NCI-H146 (cell line): ENCODE measurements at regions not wholly inside any gene's neighbourhood (a gene's known extent, or its start where the extent isn't known, plus 50 kb on each side); places are given as distances from the start of the nearest gene placed in this dataset.
"Not testable (repeated sequence)": the region's sequence is repeated elsewhere in the genome, so short reads cannot be mapped to it uniquely, and the experiment has no call there.

ENCODE experiments used
- DNase-seq: peaks from one replicate; lab custom pipeline; 2025; lab: John Stamatoyannopoulos, UW

DNA sequence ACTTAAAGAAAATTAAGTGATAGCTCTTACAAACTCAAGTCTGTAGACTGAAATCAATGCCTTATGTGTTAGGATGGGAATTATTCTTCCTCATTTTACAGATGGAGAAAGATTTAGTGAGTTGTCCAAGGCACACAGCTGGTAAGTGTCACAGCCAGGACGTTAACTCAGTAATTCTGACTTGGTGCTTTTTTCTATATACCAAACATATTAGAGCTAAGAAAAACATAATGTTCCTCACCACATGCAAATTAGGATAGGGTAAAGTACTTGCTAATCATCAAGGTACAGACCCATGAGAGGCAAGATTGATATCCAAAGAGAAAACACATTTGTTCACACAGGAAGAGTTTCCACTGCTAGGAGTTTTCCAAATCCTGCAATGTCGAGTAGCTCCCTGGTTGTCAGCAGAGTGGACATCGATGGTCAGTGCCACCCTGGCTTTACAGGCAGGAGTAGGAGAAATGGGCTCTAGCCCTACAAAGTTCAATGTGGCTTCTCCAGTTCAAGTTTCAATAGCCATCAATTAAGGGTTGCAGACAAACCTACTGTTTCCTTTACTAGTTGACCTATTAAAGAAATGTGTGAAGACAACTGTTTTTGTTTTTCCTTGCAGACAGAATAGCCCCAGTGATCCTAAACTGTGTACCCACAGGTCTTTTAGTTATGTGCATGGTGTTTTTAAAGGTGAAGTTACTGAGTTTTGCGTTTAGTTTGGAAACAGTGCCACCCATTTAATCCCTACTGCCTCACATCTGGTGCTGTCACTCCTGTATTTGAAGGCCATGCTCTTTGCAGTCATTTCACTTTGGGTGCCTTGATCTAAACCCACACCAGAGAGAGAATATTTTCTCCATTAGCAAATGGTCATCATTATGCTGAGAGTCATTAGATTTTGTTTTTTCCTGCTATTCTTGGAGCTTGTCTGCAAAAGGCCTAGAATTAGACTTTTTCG, 460.8 kb upstream of the SMARCA2 start:
- no peak for DNase-seq

GRCh38 chr9:1558666-1559065, 456.5 kb upstream of the SMARCA2 start:
- not testable (repeated sequence) for DNase-seq

GRCh38 chr9:1575939-1576338, 439.2 kb upstream of the SMARCA2 start:
- no peak for DNase-seq

- no peak for DNase-seq
These were observed 434.9 kb upstream of the SMARCA2 start for GRCh38 chr9:1580215-1580614.

GRCh38 chr9:1581926-1582325, 433.2 kb upstream of the SMARCA2 start:
- DNase-seq = no peak

DNA sequence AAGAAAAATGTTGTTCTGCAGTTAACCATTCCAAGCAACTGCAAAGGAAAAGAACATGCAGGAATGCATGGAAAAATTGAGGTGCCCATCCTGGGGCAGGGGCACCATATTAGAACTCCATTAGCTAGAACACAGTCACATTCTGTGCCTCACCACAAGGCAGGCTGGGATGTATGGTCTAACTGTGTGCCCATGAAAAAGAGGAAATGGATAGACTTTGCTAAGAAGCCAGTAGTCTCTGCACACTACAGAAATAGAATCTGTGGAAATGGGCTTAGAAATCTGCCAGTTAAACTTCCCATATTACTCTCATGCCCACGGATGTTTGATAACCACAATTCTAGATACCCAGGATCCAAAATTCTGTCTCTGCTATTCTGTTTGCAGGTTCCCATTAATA, 423.8 kb upstream of the SMARCA2 start:
- DNase-seq = no peak

DNA sequence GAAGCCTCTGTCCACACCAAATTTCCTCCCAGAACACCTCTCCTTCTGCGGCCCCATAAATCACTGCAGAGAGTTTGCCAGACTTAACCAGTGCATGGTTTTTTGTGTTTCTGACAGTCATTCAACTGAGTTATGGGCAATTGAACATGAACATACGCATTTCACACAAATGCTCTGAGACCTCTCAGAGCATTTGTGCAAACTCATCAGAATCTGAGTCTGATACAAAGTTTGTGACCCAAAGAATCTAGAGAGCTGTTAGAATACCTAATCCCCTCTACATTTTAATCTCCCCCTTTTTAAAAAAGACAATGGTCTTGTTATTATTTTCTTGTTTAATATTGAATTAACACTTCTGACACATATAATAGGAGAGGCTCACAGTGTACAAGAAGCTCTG, 416.9 kb upstream of the SMARCA2 start:
- DNase-seq = no peak

DNA sequence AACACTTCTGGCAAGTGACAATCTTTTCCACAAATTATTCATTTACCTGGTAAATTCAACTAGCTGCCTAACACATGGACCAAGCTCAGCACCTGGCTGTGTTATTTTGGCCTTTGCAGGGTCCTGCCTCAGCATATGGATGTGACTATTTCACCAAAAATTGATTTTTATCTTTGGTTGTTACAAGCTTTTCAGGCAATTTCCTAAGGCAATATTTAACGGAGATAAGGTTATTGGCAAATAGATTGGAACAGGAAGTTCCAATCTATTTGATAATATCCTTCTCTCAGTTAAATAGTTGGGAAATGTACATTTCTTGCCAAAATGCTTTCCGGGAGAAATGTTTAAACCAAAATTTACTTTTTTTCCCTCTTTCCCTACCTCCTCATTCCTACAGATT, 415.2 kb upstream of the SMARCA2 start:
- no peak for DNase-seq

DNA sequence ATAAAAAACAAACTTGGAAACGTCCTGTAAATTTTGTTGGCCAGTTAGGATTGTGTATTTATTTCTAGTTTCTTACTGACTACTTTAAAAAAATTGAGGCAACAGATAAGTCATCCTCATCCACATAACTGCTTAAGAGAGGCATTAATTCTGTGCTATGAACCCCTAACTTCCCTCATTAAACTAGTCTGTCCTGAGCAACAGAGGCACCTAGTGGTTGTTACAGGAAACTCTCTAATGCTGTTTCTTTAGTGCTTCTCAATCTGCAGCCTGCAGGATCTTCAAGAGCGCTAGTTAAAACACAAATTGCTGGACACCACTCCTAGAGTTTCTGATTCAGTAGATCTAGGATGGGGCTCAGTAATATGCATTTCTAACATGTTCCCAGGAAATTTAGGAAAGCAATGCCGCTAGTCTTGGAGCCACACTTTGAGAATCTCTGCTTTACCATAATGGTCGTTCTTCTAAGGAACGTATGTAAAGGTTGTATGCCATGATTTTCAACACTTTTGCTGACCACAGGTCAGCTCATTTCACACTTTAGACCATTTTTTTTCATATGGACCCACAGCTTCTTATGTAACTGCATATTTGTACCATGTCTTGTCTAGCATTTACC, 410.1 kb upstream of the SMARCA2 start:
- no peak for DNase-seq

- DNase-seq = no peak
These were observed 408.9 kb upstream of the SMARCA2 start for GRCh38 chr9:1606253-1606652.

DNA sequence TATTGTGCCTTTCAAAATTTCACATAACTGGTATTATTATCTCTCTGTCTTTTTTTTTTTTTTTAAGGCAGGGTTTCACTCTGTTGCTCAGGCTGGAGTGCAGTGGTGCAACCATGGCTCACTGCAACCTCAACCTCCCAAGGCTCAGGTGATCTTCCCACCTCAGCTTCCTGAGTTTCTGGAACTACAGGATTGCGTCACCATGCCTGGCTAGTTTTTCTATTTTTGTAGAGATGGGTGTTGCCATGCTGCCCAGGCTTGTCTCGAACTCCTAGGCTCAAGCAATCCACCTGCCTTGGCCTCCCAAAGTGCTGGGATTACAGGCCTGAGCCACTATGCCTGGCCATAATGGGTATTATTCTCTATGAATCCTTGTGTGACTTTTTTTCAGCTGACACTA, 402.3 kb upstream of the SMARCA2 start:
- DNase-seq = no peak

DNA sequence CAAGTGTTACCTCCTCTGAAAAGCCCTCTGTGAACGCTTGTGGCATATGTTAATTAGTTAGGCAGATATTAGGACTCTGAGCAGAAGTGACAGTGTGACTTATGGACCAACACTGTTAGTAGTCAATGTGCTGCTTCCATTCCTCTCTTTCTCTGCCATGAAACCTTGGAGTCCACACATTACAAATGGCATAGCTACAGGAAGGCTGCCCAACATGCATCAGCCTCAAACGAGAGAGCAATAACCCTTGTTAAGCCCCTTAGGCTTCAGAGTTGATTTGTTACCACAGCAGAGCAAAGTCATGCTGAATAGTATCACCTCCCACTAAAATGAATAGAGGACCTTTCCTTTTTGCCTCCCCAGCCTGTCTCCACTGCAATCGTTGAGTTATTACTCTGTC, 397.7 kb upstream of the SMARCA2 start:
- DNase-seq = no peak

- DNase-seq = no peak
These were observed 395.0 kb upstream of the SMARCA2 start for GRCh38 chr9:1619915-1620710.

- DNase-seq = no peak
These were observed 377.7 kb upstream of the SMARCA2 start for GRCh38 chr9:1637401-1637800.

DNA sequence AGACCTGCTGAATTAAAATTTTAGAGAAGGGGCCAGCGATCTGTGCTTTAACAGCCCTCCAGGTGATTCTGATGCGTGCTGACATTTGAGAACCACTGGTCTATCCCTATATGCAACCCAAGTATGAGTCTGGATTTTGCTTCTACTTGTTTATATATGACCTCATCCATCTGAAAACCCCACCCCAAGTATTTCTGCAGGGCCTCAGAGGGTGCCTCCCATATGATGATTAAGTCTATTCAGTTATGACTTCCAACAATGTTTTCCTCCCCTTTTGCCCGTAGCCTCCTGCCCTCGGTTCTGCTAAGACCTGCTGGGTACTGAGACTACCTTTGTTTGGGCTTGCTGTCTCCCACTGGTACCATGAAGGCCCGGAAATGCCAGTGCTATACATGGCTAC, 376.0 kb upstream of the SMARCA2 start:
- DNase-seq = no peak

- DNase-seq = no peak
These were observed 367.4 kb upstream of the SMARCA2 start for GRCh38 chr9:1647776-1648175.

DNA sequence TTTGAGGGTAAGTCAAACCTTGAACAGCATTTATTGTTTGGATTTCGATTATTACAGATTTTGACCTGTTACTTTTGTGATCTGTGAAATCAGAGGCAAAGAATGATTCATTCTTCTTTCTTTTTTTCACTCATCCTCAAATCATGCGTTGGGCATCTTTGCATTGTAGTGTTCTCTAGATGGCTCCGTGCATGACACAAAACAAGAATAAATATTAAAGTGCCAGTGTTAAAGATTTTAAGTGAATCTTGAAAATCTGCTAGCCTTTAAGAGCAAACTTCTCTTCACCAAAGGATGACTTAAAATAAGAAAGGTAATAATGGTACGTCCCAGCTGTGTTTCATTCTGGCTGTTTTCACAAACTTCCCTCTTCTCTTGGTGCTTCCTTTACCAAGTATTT, 361.9 kb upstream of the SMARCA2 start:
- DNase-seq = no peak

GRCh38 chr9:1658661-1659362, 356.3 kb upstream of the SMARCA2 start:
- DNase-seq = no peak

DNA sequence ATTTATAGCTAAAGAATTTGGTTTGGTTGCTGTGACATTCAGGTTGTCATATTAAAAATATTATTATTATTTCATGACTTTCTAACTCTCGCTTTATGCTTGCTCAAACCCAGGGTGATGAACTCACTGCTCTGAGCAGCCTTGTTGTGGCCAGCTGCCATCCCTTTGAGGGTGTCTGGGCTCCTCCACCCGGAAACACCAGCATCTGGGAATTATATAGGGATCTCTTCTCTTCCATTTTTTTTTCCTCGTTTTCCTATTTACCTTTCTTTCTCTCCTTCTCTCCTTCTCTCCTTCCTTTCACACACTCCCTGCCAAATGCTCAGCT, 355.8 kb upstream of the SMARCA2 start:
- no peak for DNase-seq

DNA sequence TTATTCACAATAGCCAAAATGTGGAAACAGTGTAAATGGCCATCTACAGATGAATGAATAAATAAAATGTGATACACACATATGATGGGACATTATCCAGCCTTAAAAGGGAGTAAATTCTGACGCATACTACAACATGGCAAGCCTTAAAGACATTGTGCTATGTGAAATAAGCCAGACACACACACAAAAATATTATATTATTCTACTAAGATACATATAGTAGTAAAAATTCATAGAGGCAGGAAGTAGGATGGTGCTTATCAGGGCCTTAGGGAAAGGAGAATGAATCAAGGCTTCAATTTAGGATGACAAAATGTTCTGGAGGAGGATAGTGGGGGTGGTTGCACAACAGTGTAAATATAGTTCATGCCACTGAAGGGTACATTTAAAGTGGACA, 346.7 kb upstream of the SMARCA2 start:
- no peak for DNase-seq

GRCh38 chr9:1673300-1673699, 341.8 kb upstream of the SMARCA2 start:
- no peak for DNase-seq

DNA sequence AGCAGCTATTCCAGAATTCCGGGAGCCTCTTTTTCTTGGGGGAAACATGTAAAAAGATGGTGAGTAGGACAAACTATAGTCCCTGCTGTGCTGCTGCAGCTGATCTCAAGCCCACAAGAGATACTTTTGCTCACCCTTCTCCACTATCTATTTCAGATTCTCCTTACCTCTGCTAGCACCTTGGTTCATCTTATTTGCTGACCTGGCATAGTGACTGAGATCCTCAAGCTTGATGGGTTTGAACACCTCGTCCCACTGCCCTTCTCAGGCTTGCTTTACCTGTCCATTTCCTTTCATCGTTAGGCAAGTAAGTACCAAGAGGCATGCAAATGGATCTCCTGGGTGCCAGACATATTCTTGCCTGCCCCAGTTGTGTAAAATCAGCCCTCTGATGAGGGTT, 338.4 kb upstream of the SMARCA2 start:
- no peak for DNase-seq
